ENCODE measurements at regions not wholly inside any gene's neighbourhood (a gene's known extent, or its start where the extent isn't known, plus 50 kb on each side); places are given as distances from the start of the nearest gene placed in this dataset.

- in situ Hi-C loops (cut with HindIII; ENCODE audit: low pct_ligation_motif_present, low sequenced_read_pairs): no loop called here
- no peak for DNase-seq
- Histone ChIP-seq H3K36me3 (replicated peaks) (no peaks in the 10 kb centered on the region), H3K4me3 (ENCODE audit: low read depth, low read length) (no peak overlapping the region), H3K27ac (no peak overlapping the region), H3K27me3 (replicated peaks) (no peaks in the 10 kb centered on the region)
- TF ChIP-seq CTCF (IDR thresholded peaks at IDR 0.05; ENCODE audit: low read depth, low read length, missing control alignments): no peak
Measured at GRCh38 chr15:59839906-59840305, 150.8 kb upstream of the BNIP2 start.

GRCh38 chr15:59838900-59839299, 149.8 kb upstream of the BNIP2 start:
- TF ChIP-seq CTCF (IDR thresholded peaks at IDR 0.05; ENCODE audit: low read depth, low read length, missing control alignments): no peak
- Histone ChIP-seq H3K27ac (no peak overlapping the region), H3K27me3 (replicated peaks) (no peaks in the 10 kb centered on the region), H3K4me3 (ENCODE audit: low read depth, low read length) (no peak overlapping the region), H3K36me3 (replicated peaks) (no peaks in the 10 kb centered on the region)
- DNase-seq: no peak
- in situ Hi-C loops (cut with HindIII; ENCODE audit: low pct_ligation_motif_present, low sequenced_read_pairs): no loop called here

GRCh38 chr15:59835776-59836175, 146.7 kb upstream of the BNIP2 start:
- TF ChIP-seq CTCF (IDR thresholded peaks at IDR 0.05; ENCODE audit: low read depth, low read length, missing control alignments): no peak
- no peak overlapping the region for H3K4me3 ChIP-seq (ENCODE audit: low read depth, low read length)
- no peaks in the 10 kb centered on the region for H3K27me3 ChIP-seq (replicated peaks)
- H3K27ac ChIP-seq: no peak overlapping the region
- in situ Hi-C loops (cut with HindIII; ENCODE audit: low pct_ligation_motif_present, low sequenced_read_pairs): no loop called here
- no peak for DNase-seq
- no peaks in the 10 kb centered on the region for H3K36me3 ChIP-seq (replicated peaks)

- H3K4me3 ChIP-seq (ENCODE audit: low read depth, low read length): no peak overlapping the region
- in situ Hi-C loops (cut with HindIII; ENCODE audit: low pct_ligation_motif_present, low sequenced_read_pairs): no loop called here
Measured at GRCh38 chr15:59834528-59834927, 145.4 kb upstream of the BNIP2 start.

GRCh38 chr15:59833366-59833765, 144.2 kb upstream of the BNIP2 start:
- no peak for TF ChIP-seq CTCF (IDR thresholded peaks at IDR 0.05; ENCODE audit: low read depth, low read length, missing control alignments)
- Histone ChIP-seq H3K27me3 (replicated peaks) (no peaks in the 10 kb centered on the region), H3K4me3 (ENCODE audit: low read depth, low read length) (no peak overlapping the region), H3K27ac (no peak overlapping the region), H3K36me3 (replicated peaks) (no peaks in the 10 kb centered on the region)
- no peak for DNase-seq
- in situ Hi-C loops (cut with HindIII; ENCODE audit: low pct_ligation_motif_present, low sequenced_read_pairs): no loop called here

More at GRCh38 chr15:59834528-59834927, 145.4 kb upstream of the BNIP2 start:
- H3K27me3 ChIP-seq (replicated peaks): no peaks in the 10 kb centered on the region
- no peak overlapping the region for H3K27ac ChIP-seq
- no peak for DNase-seq
- no peak for TF ChIP-seq CTCF (IDR thresholded peaks at IDR 0.05; ENCODE audit: low read depth, low read length, missing control alignments)
- no peaks in the 10 kb centered on the region for H3K36me3 ChIP-seq (replicated peaks)

GRCh38 chr15:59830873-59831272, 141.8 kb upstream of the BNIP2 start:
- Histone ChIP-seq H3K4me3 (ENCODE audit: low read depth, low read length) (no peak overlapping the region), H3K36me3 (replicated peaks) (no peaks in the 10 kb centered on the region), H3K27me3 (replicated peaks) (no peaks in the 10 kb centered on the region), H3K27ac (no peak overlapping the region)
- no peak for DNase-seq
- in situ Hi-C loops (cut with HindIII; ENCODE audit: low pct_ligation_motif_present, low sequenced_read_pairs): no loop called here
- TF ChIP-seq CTCF (IDR thresholded peaks at IDR 0.05; ENCODE audit: low read depth, low read length, missing control alignments): no peak
